Keratinocyte (primary cell): ENCODE measurements at regions not wholly inside any gene's neighbourhood (a gene's known extent, or its start where the extent isn't known, plus 50 kb on each side); places are given as distances from the start of the nearest gene placed in this dataset.

Experiments used
- DNase-seq: peaks from one replicate; pipeline ENCODE4 v3.0.0-alpha.2; 2011; ENCODE audit warnings: low read depth, missing footprints, low spot score
- FAIRE-seq: peaks from 2 replicates; lab custom pipeline; 2011; peaks lifted over from hg19 to GRCh38; lab: Jason Lieb, UNC
- H2AFZ ChIP-seq: 2 replicates; pipeline ENCODE4 v1.6.0; 2012; ENCODE audit warnings: low read length, control low read depth, inconsistent platforms; ENCODE audit not compliant: control insufficient read depth
- H3K27ac ChIP-seq: 2 replicates; pipeline ENCODE4 v1.5.1; 2011; ENCODE audit warnings: low read length; ENCODE audit not compliant: control insufficient read depth, insufficient read depth
- H3K27me3 ChIP-seq: 3 replicates; pipeline ENCODE4 v1.6.0; 2011; ENCODE audit warnings: low read length; ENCODE audit not compliant: control insufficient read depth, insufficient read depth; ENCODE audit errors: extremely low read depth
- H3K36me3 ChIP-seq, 2 experiments: 2 replicates in 1 of 2; 3 replicates in 1 of 2; pipeline ENCODE4 v1.5.1; 2011; ENCODE audit warnings: low read length in 2 of 2, mild to moderate bottlenecking in 1 of 2; ENCODE audit not compliant: control insufficient read depth in 2 of 2, insufficient read depth in 2 of 2; ENCODE audit errors: extremely low read depth in 1 of 2
- H3K4me1 ChIP-seq: 3 replicates; pipeline ENCODE4 v1.5.1; 2011; ENCODE audit warnings: low read length; ENCODE audit not compliant: control insufficient read depth, insufficient read depth; ENCODE audit errors: extremely low read depth
- H3K4me2 ChIP-seq: 3 replicates; pipeline ENCODE4 v1.6.0; 2011; ENCODE audit warnings: low read depth, low read length; ENCODE audit not compliant: control insufficient read depth, insufficient read depth; ENCODE audit errors: extremely low read depth
- H3K4me3 ChIP-seq, 3 experiments: fragments of 200-600 bp in 1 of 3; sonication (generic) in 1 of 3; 2 replicates in 2 of 3; 3 replicates in 1 of 3; pipeline ENCODE4 v1.5.1; 2011 to 2016; ENCODE audit warnings: low read length in 3 of 3, mild to moderate bottlenecking in 3 of 3, control low read depth in 2 of 3, inconsistent platforms in 1 of 3, low read depth in 1 of 3, mixed read lengths in 1 of 3, mixed run types in 1 of 3, moderate library complexity in 1 of 3; ENCODE audit not compliant: control insufficient read depth in 2 of 3, insufficient read depth in 2 of 3; ENCODE audit errors: extremely low read depth in 1 of 3
- H3K79me2 ChIP-seq: 2 replicates; pipeline ENCODE4 v1.6.0; 2012; ENCODE audit warnings: low read length; ENCODE audit not compliant: control insufficient read depth, insufficient read depth
- H3K9ac ChIP-seq: 3 replicates; pipeline ENCODE4 v1.6.0; 2011; ENCODE audit warnings: low read length; ENCODE audit not compliant: control insufficient read depth, insufficient read depth; ENCODE audit errors: extremely low read depth
- H3K9me1 ChIP-seq: 3 replicates; pipeline ENCODE4 v1.6.0; 2011; ENCODE audit warnings: low read length; ENCODE audit not compliant: control insufficient read depth, insufficient read depth; ENCODE audit errors: extremely low read depth
- H3K9me3 ChIP-seq: 2 replicates; pipeline ENCODE4 v1.5.1; 2012; ENCODE audit warnings: low read depth, low read length; ENCODE audit not compliant: control insufficient read depth
- H4K20me1 ChIP-seq: 3 replicates; pipeline ENCODE4 v1.6.0; 2011; ENCODE audit warnings: low read length; ENCODE audit not compliant: control insufficient read depth, insufficient read depth; ENCODE audit errors: extremely low read depth
- EZH2 ChIP-seq: IDR thresholded peaks from one replicate; pipeline ENCODE4 v1.6.1; 2012; ENCODE audit warnings: inconsistent platforms, mild to moderate bottlenecking, low read length, moderate library complexity
- dilution Hi-C: fragments of 300-500 bp; cut with MboI; formaldehyde crosslinking; loops from one replicate; pipeline ENCODE4 v1.7.0; 2020; ENCODE audit warnings: low sequenced_read_pairs; ENCODE audit not compliant: extremely low pct_ligation_motif_present
- TF ChIP-seq, protein P1 (sequence below), 3 experiments: IDR thresholded peaks in 1 of 3; conservative IDR thresholded peaks in 1 of 3; optimal IDR thresholded peaks in 1 of 3; 2 replicates in 2 of 3; 3 replicates in 1 of 3; pipeline versions ENCODE3 to v1.5.1; 2011; ENCODE audit warnings: low read length in 3 of 3, mild to moderate bottlenecking in 3 of 3, moderate library complexity in 2 of 3, control low read depth in 1 of 3, inconsistent platforms in 1 of 3; ENCODE audit not compliant: insufficient read depth in 2 of 3; ENCODE audit errors: extremely low read depth in 1 of 3

DNA sequence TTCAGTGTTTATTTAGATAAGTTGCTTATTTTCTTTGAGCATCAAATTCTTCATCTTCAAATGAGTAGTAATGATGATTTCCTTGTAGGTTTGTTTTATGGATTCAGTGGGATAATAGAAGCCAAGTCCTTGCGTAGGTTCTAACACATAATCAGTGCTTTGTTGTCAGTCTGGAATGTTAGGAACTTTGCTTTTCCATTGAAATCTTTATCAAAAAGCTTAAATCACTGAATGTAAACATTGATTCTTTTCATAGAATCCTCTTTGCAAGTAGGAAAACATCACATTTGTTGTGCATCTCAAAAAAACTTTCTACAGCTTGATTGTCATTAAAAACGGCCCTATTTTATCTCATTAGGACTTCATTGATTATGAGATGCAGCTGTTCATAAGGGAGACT is 490.3 kb upstream of the GOT2 start:
- Histone ChIP-seq H3K9ac (no peak overlapping the region), H3K36me3 (no peaks in the 10 kb centered on the region), H3K9me1 (no peaks in the 10 kb centered on the region), H3K4me1 (no peaks in the 10 kb centered on the region), H2AFZ (no peak overlapping the region), H3K27ac (no peak overlapping the region), H3K79me2 (no peaks in the 10 kb centered on the region), H3K4me2 (no peak overlapping the region), H4K20me1 (no peaks in the 10 kb centered on the region), H3K9me3 (no peaks in the 10 kb centered on the region), H3K4me3 (no peak overlapping the region), H3K27me3 (no peaks in the 10 kb centered on the region)
- dilution Hi-C loops = no loop called here
- TF ChIP-seq EZH2 = no peak
- TF ChIP-seq, protein P1, sequence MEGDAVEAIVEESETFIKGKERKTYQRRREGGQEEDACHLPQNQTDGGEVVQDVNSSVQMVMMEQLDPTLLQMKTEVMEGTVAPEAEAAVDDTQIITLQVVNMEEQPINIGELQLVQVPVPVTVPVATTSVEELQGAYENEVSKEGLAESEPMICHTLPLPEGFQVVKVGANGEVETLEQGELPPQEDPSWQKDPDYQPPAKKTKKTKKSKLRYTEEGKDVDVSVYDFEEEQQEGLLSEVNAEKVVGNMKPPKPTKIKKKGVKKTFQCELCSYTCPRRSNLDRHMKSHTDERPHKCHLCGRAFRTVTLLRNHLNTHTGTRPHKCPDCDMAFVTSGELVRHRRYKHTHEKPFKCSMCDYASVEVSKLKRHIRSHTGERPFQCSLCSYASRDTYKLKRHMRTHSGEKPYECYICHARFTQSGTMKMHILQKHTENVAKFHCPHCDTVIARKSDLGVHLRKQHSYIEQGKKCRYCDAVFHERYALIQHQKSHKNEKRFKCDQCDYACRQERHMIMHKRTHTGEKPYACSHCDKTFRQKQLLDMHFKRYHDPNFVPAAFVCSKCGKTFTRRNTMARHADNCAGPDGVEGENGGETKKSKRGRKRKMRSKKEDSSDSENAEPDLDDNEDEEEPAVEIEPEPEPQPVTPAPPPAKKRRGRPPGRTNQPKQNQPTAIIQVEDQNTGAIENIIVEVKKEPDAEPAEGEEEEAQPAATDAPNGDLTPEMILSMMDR (optimal IDR thresholded peaks at IDR 0.05 in 1 of 3, IDR thresholded peaks at IDR 0.05 in 1 of 3, conservative IDR thresholded peaks at IDR 0.05 in 1 of 3; ENCODE audit: extremely low read depth in 1 of 3, insufficient read depth in 2 of 3, low read length in 3 of 3) = no peak
- FAIRE-seq (no peak), DNase-seq (no peak)

DNA sequence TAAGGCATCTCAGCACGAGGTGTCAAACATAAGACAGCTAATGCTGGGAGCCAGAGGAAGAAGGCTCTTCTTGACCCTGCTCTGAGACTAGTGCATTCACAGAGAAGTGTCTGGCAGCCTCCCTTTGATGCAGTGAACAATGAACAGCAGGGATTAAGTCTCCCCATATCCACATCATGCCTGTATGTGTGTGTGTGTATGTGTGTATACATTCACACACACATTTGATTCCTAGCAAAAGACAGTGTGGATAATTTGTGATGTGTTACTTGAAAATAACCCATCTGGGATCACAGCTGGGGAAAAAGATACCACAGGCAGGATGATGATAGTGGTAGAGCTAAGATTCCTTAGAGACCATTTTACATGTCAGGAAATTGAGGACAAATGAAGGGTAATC is 485.9 kb upstream of the GOT2 start:
- Histone ChIP-seq H2AFZ (no peak overlapping the region), H3K36me3 (no peaks in the 10 kb centered on the region), H3K79me2 (no peaks in the 10 kb centered on the region), H3K4me3 (no peak overlapping the region), H3K9me1 (no peaks in the 10 kb centered on the region), H3K4me1 (no peaks in the 10 kb centered on the region), H3K4me2 (no peak overlapping the region), H3K27ac (no peak overlapping the region), H3K9me3 (no peaks in the 10 kb centered on the region), H3K9ac (no peak overlapping the region), H3K27me3 (no peaks in the 10 kb centered on the region), H4K20me1 (no peaks in the 10 kb centered on the region)
- TF ChIP-seq EZH2 = no peak
- TF ChIP-seq, protein P1 (optimal IDR thresholded peaks at IDR 0.05 in 1 of 3, IDR thresholded peaks at IDR 0.05 in 1 of 3, conservative IDR thresholded peaks at IDR 0.05 in 1 of 3; ENCODE audit: extremely low read depth in 1 of 3, insufficient read depth in 2 of 3, low read length in 3 of 3) = no peak
- DNase-seq (no peak), FAIRE-seq (no peak)
- dilution Hi-C loops = no loop called here
